ENCODE measurements at regions not wholly inside any gene's neighbourhood (a gene's known extent, or its start where the extent isn't known, plus 50 kb on each side); places are given as distances from the start of the nearest gene placed in this dataset.

DNA sequence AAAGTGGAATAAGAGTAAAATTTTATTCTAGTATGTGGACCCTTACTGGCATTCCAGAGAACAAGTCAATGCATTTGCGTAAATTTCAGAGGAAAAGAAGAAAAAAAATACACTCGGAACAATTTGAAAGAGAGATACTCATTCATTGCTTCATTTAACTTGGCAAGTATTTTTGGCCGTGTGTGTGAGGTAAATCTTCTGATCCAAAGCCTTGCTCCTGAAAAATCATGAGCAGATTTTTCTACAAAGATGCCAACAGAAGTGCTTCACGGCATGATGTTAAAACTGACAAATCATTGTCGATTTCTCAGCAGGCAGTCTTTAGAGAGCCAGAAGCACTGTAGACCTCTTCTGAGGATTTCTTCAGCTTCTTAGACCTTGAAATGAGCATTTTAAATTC, 194.0 kb downstream of the COX18 start:
- TF ChIP-seq, protein P1, sequence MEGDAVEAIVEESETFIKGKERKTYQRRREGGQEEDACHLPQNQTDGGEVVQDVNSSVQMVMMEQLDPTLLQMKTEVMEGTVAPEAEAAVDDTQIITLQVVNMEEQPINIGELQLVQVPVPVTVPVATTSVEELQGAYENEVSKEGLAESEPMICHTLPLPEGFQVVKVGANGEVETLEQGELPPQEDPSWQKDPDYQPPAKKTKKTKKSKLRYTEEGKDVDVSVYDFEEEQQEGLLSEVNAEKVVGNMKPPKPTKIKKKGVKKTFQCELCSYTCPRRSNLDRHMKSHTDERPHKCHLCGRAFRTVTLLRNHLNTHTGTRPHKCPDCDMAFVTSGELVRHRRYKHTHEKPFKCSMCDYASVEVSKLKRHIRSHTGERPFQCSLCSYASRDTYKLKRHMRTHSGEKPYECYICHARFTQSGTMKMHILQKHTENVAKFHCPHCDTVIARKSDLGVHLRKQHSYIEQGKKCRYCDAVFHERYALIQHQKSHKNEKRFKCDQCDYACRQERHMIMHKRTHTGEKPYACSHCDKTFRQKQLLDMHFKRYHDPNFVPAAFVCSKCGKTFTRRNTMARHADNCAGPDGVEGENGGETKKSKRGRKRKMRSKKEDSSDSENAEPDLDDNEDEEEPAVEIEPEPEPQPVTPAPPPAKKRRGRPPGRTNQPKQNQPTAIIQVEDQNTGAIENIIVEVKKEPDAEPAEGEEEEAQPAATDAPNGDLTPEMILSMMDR (IDR thresholded peaks at IDR 0.05), result no peak
- TF ChIP-seq EP300 (IDR thresholded peaks at IDR 0.05) (no peak), POLR2A (IDR thresholded peaks at IDR 0.05) (no peak)

All from stomach (tissue), 4 donors.